ENCODE measurements at regions not wholly inside any gene's neighbourhood (a gene's known extent, or its start where the extent isn't known, plus 50 kb on each side); places are given as distances from the start of the nearest gene placed in this dataset.

DNA sequence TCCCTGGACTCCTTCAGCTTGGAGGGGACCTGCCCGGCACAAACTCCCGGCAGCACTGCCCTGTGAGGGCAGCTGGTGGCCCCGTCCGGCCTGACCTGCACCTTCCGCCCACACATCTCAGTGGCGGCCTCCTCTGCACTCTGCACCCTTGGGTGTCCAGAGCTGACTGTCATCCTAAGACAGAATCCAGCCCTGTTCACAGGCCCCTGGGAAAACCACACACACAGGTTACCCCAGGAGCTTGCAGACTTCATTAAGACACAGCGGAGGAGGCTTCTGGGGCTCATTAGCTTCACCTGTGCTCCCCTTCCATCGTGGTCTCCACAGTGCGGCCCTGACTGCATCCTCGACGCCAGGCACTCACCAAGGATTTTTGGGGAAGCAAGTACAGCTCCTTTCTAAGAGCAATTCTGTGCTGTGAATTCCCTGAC is 51.5 kb upstream of the SHH start:
- no peaks in the 10 kb centered on the region for H3K36me3 ChIP-seq (ENCODE audit: control insufficient read depth, insufficient read depth, low read length)
- TF ChIP-seq, protein P1, sequence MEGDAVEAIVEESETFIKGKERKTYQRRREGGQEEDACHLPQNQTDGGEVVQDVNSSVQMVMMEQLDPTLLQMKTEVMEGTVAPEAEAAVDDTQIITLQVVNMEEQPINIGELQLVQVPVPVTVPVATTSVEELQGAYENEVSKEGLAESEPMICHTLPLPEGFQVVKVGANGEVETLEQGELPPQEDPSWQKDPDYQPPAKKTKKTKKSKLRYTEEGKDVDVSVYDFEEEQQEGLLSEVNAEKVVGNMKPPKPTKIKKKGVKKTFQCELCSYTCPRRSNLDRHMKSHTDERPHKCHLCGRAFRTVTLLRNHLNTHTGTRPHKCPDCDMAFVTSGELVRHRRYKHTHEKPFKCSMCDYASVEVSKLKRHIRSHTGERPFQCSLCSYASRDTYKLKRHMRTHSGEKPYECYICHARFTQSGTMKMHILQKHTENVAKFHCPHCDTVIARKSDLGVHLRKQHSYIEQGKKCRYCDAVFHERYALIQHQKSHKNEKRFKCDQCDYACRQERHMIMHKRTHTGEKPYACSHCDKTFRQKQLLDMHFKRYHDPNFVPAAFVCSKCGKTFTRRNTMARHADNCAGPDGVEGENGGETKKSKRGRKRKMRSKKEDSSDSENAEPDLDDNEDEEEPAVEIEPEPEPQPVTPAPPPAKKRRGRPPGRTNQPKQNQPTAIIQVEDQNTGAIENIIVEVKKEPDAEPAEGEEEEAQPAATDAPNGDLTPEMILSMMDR (conservative IDR thresholded peaks at IDR 0.05 in 1 of 2, IDR thresholded peaks at IDR 0.05 in 1 of 2; ENCODE audit: low read depth in 1 of 2, low read length in 2 of 2), result no peak
- no peak for TF ChIP-seq EZH2 (IDR thresholded peaks at IDR 0.05; ENCODE audit: low read length, missing control alignments)
- no peak overlapping the region for H3K4me2 ChIP-seq (ENCODE audit: extremely low read depth, insufficient read depth, low read length)
- no peak overlapping the region for H3K4me3 ChIP-seq (replicated peaks in 1 of 4; ENCODE audit: control extremely low read depth in 1 of 4, insufficient read depth in 1 of 4, low read depth in 3 of 4, low read length in 4 of 4)
- H3K79me2 ChIP-seq (ENCODE audit: control insufficient read depth, insufficient read depth, low read length), result no peaks in the 10 kb centered on the region
- H2AFZ ChIP-seq (ENCODE audit: low read length), result no peak overlapping the region
- no peak overlapping the region for H3K9ac ChIP-seq (ENCODE audit: insufficient read depth, low read length)
- no peaks in the 10 kb centered on the region for H4K20me1 ChIP-seq (ENCODE audit: control insufficient read depth, extremely low read depth, insufficient read depth, low read length)
- no peaks in the 10 kb centered on the region for H3K9me3 ChIP-seq (ENCODE audit: control insufficient read depth, insufficient read depth, low read depth, low read length)
- H3K27ac ChIP-seq (ENCODE audit: insufficient read depth, low read length), result no peak overlapping the region
- no peaks in the 10 kb centered on the region for H3K4me1 ChIP-seq (ENCODE audit: control insufficient read depth, extremely low read depth, insufficient read depth, low read length)
- no peaks in the 10 kb centered on the region for H3K27me3 ChIP-seq (ENCODE audit: control insufficient read depth, insufficient read depth, low read length)
- no peak for DNase-seq (ENCODE audit: low read depth in 2 of 2)

DNA sequence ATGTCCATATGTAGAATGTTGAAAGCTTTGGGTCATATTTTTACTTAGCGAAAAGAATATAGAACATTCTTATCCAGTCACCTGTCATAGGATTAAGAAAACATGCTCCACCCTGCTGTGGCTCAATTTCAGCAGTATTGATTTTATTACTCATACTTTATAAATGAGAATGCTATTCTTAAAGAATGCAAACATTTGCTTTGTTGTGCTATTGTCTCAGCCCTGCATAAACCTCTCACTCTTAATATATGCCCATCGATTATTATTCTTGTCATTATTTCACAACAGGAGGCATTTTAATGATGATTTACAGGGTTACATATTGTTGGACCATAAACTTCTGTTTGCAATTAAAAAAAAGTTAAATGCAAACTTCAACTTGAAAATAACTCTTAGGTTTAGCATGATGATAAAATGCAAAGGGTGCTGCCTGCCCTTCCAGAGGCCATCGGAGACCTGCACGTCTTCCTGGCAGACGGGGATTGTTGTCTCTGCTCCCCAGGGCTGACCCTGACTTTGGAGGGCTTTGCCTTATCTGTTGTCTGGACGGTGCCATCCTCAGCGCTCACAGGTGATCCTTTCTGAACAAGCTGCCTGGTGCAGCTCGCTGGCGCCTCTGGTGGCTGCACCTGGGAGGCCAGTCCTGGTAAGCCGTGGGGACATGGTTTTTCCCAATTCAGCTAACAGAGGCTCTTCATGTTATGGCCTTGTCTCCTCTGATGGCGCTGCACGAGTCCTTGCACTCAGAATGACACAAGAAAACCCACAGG is 50.0 kb upstream of the SHH start:
- Histone ChIP-seq H3K27me3 (ENCODE audit: control insufficient read depth, insufficient read depth, low read length) (no peaks in the 10 kb centered on the region), H4K20me1 (ENCODE audit: control insufficient read depth, extremely low read depth, insufficient read depth, low read length) (no peaks in the 10 kb centered on the region), H3K27ac (ENCODE audit: insufficient read depth, low read length) (no peak overlapping the region), H3K79me2 (ENCODE audit: control insufficient read depth, insufficient read depth, low read length) (no peaks in the 10 kb centered on the region), H3K9me3 (ENCODE audit: control insufficient read depth, insufficient read depth, low read depth, low read length) (no peaks in the 10 kb centered on the region), H2AFZ (ENCODE audit: low read length) (no peak overlapping the region), H3K9ac (ENCODE audit: insufficient read depth, low read length) (no peak overlapping the region), H3K4me3 (replicated peaks in 1 of 4; ENCODE audit: control extremely low read depth in 1 of 4, insufficient read depth in 1 of 4, low read depth in 3 of 4, low read length in 4 of 4) (no peak overlapping the region), H3K4me1 (ENCODE audit: control insufficient read depth, extremely low read depth, insufficient read depth, low read length) (no peaks in the 10 kb centered on the region), H3K4me2 (ENCODE audit: extremely low read depth, insufficient read depth, low read length) (no peak overlapping the region), H3K36me3 (ENCODE audit: control insufficient read depth, insufficient read depth, low read length) (no peaks in the 10 kb centered on the region)
- no peak for TF ChIP-seq EZH2 (IDR thresholded peaks at IDR 0.05; ENCODE audit: low read length, missing control alignments)
- TF ChIP-seq, protein P1 (conservative IDR thresholded peaks at IDR 0.05 in 1 of 2, IDR thresholded peaks at IDR 0.05 in 1 of 2; ENCODE audit: low read depth in 1 of 2, low read length in 2 of 2), result peak; percentile 5 to 40
- DNase-seq (ENCODE audit: low read depth in 2 of 2), result peak in 1 of 2 donors; percentile 56
